GM12891 (cell line): ENCODE measurements at regions not wholly inside any gene's neighbourhood (a gene's known extent, or its start where the extent isn't known, plus 50 kb on each side); places are given as distances from the start of the nearest gene placed in this dataset.

ENCODE experiments used
- DNase-seq: peaks from one replicate; pipeline ENCODE4 v3.0.0; 2011; ENCODE audit warnings: low spot score; ENCODE audit not compliant: insufficient read length
- FAIRE-seq: peaks from 2 replicates; lab custom pipeline; 2011; peaks lifted over from hg19 to GRCh38; lab: Jason Lieb, UNC
- PAX5 ChIP-seq: IDR thresholded peaks from 2 replicates; pipeline ENCODE4 v1.6.1; 2011; ENCODE audit warnings: low read length, moderate library complexity, mild to moderate bottlenecking; ENCODE audit not compliant: insufficient read depth, severe bottlenecking
- POLR2A ChIP-seq: IDR thresholded peaks from 2 replicates; pipeline ENCODE4 v1.6.1; 2011; ENCODE audit warnings: low read depth, low read length, control low read depth
- POLR2AphosphoS5 ChIP-seq: IDR thresholded peaks from 2 replicates; pipeline ENCODE4 v1.6.1; 2011; ENCODE audit warnings: low read depth, low read length, control low read depth
- POU2F2 ChIP-seq: IDR thresholded peaks from 2 replicates; pipeline ENCODE4 v1.6.1; 2011; ENCODE audit warnings: low read depth, mild to moderate bottlenecking, control low read depth, low read length, moderate library complexity
- SPI1 ChIP-seq: IDR thresholded peaks from 2 replicates; pipeline ENCODE4 v1.6.1; 2011; ENCODE audit warnings: low read depth, low read length, control low read depth
- TAF1 ChIP-seq: IDR thresholded peaks from 2 replicates; pipeline ENCODE4 v1.6.1; 2011; ENCODE audit warnings: low read depth, low read length, control low read depth

DNA sequence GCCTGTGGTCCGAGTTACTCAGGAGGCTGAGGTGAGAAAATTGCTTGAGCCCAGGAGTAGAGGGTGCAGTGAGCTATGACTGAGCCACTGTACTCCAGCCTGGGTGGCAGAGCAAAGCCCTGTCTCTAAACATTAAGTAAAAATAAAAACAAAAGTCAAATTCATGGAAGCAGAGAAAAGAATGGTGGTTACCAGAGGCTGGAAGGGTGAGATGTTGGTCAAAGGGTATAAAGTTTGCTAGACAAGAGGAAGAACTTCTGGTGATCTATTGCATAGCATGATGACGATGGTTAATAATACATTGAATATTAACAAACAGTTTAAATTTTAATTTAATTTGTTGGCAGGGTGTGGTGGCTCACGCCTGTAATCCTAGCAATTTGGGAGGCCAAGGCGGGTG, 68.1 kb downstream of the CRPPA start:
- FAIRE-seq, result no peak
- TF ChIP-seq SPI1, result no peak
- TF ChIP-seq POLR2AphosphoS5, result no peak
- DNase-seq, result no peak

DNA sequence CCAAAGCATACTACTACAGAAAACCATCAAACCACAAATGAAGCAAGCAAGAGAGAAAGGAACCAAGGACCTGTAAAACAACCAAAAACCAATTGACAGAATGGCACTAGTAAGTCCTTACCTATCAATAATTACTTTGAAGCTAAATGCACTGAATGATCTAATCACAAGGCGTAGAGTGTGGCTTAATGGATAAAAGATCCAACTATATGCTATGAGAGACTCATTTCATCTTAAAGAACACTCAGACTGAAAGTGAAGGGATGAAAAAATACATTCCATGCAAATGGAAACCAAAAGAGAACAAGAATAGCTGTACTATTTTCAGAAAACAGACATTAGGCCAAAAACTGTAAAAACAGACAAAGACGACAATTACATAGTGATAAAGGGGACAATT, 70.7 kb downstream of the CRPPA start:
- FAIRE-seq, result no peak

DNA sequence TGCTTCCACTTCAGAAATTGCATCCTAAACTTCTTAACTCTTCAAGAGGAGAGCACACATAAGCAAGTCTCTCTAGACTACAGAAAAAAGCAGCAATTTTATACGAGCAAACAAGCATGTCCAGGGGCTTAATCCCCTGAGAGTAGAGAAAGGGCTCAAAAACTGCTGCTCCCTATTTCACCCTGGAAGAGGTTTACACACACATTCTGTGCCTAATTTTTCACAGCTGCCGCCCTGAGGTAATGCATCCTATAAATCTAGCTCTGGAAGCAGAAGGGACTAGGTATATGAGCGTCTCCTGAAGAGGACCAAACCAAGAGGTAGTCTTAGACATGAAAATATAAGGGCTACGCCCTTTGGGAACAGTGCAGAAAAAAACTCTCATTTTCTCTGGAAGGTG, 73.1 kb downstream of the CRPPA start:
- FAIRE-seq (no peak), DNase-seq (no peak)
- no peak for TF ChIP-seq PAX5

More for the DNA sequence above, 70.7 kb downstream of the CRPPA start:
- no peak for DNase-seq
- TF ChIP-seq POLR2A, result no peak
- no peak for TF ChIP-seq PAX5
- TF ChIP-seq SPI1, result no peak
- TF ChIP-seq POLR2AphosphoS5, result no peak
- no peak for TF ChIP-seq TAF1
- TF ChIP-seq POU2F2, result no peak

DNA sequence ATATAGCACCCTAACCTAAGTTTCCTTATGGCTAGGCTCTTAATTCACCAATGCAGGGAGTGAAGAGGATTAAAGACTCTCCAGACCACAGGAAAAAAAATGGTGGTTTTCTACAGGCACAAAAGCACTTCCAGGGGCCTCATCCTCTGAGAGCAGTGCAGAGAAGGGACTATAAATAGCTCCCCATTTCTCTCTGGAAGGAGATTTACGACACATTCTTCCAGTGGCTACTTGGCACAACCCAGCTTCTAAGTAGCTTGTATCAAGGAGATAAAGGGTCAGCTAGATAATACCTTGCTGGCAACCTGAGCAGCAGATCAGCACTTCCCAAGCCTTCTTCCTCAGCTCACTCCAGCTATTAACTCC, 73.5 kb downstream of the CRPPA start:
- TF ChIP-seq SPI1, result no peak
- TF ChIP-seq POLR2A, result no peak
- no peak for TF ChIP-seq POU2F2
- no peak for DNase-seq
- no peak for FAIRE-seq

DNA sequence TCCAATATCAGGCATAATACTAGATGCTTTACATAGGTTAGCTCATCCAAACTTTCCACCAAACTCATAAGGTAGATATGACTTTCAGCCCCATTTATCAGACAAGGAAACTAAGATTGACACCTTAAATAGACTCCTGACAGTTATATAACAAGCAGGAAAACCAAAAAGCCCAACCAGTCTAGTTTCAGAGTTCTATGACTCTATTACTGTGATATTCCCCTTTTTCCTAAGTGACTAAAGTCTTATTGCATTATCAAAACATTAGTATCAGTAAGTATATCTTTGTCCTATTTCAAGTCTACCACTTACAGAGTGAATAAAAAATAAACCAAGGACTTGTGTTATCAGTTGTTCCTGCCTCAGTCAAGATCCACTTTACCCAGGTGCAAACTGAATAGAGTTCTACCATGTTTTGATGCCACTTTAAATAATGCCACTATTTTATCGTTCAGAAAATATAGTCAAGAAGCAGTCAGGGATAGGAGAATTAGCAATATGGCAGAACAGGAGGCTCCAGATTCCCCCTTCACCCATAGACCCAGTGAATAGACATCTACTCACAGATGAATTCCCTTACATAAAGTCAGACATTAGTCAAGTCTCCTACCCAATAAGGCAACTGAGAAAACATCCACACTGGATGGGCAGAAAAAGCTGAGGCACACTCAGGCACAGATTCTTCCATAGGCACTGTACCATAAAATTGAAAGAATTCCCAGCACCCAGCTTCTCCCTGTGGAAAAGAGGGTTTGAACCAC, 74.1 kb downstream of the CRPPA start:
- DNase-seq (no peak), FAIRE-seq (no peak)
- TF ChIP-seq PAX5, result no peak
- no peak for TF ChIP-seq TAF1
- TF ChIP-seq SPI1, result no peak
- no peak for TF ChIP-seq POLR2A
- TF ChIP-seq POU2F2, result no peak
- no peak for TF ChIP-seq POLR2AphosphoS5

DNA sequence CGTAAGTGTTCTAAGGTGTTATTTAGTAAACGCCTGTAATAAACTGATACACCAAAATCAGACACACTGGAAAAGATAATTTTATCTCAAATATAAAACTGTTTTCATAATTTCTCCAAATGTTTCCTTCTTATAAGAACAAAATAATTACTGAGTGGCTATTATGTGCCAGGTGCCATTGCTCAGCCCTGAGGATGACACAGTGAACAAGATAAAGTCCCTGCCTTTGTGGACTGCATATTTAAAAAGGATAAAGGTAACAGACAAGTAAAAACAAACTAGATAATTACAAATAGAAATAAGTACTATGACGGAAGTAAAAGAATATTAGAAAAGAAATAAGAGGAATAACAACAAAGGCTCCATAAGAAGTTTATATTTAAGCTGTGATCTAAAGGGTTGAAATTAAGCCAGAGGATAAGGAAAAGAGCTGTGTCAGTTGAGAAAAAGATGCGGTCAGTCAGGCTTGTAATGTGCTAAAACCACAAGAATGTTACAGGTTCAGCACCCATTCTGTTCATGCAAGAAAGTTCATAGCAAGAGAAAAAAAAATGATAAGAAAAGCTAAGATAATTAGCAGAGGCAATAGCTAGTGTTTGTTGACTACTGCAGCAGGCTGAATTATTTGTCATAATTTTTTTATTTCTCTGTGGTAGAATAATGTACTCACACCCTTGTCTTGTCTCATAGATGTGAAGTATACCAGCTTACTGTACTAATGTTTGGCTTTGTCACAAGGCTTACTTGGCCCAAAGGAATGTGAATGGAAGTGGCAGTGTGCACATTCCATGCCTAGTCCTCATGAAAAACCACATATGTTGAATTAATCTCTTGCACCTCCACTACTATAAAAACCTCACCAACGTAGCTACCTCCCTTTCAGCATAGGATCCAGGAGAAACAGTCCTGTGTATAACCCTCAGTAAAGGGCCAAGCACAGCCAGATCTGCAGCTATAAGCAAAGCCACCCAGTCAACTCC, 75.1 kb downstream of the CRPPA start:
- TF ChIP-seq SPI1, result no peak
- TF ChIP-seq POLR2A, result no peak
- no peak for TF ChIP-seq POLR2AphosphoS5
- no peak for TF ChIP-seq POU2F2
- TF ChIP-seq TAF1, result no peak
- no peak for TF ChIP-seq PAX5
- FAIRE-seq (no peak), DNase-seq (no peak)

DNA sequence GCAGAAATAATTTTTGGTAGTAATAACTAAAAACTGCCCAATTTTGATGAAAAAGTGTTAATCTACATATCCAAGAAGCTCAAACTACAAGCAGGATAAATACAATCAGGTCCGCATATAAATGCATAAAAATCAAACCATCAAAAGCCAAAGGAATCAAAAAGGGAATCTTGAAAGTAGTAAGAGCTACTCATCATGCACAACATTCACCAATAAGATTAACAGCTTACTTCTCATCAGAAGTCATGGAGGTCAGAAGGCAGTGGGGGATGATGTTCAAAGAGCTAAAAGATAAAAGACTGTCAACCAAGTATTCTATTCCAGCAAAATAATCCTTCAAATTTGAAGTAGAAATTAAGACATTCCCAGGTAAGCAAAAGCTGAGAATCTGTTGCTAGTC, 76.4 kb downstream of the CRPPA start:
- TF ChIP-seq SPI1 (no peak), TAF1 (no peak), POU2F2 (no peak), POLR2A (no peak)
- no peak for DNase-seq
- no peak for FAIRE-seq

DNA sequence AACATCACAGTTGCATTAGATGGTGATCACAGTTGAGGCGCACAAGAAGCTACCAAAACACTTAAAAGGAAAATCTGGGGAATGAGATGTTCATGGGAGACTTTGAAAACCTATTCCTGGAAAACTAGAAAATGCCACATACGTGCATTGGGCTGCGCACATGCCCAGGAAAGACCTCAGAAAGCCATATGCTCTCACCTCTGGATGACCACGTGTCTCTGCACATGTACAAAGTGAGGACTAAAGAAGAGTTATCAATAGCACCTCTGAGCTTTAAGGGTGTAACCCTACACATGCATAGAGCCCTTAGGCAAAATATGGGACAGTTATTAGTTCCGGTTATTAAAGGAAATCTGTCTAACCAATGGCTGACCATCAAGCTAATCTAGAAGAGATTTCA, 77.7 kb downstream of the CRPPA start:
- TF ChIP-seq SPI1, result no peak
- no peak for TF ChIP-seq POLR2A
- TF ChIP-seq TAF1, result no peak
- TF ChIP-seq POU2F2, result no peak
- TF ChIP-seq POLR2AphosphoS5, result no peak
- TF ChIP-seq PAX5, result no peak
- FAIRE-seq, result no peak
- DNase-seq, result no peak

DNA sequence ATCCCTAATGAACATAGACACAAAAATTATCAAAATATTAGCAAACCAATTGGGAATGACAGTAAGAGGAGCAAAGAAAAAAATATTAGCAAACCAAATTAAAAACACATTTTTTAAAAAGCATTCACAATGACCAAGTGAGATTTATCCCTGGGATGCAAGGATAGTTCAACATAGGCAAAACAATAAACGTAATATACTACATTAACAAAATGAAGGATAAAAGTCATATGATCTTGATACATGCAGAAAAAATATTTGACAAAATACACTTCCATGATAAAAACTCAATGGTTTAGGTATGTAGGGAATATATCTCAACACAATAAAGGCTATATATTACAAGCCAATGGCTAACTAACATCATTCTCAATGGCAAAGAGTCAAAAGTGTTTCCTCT, 83.3 kb downstream of the CRPPA start:
- FAIRE-seq (no peak), DNase-seq (no peak)
- TF ChIP-seq POU2F2 (no peak), POLR2AphosphoS5 (no peak), PAX5 (no peak), TAF1 (no peak), SPI1 (no peak), POLR2A (no peak)

DNA sequence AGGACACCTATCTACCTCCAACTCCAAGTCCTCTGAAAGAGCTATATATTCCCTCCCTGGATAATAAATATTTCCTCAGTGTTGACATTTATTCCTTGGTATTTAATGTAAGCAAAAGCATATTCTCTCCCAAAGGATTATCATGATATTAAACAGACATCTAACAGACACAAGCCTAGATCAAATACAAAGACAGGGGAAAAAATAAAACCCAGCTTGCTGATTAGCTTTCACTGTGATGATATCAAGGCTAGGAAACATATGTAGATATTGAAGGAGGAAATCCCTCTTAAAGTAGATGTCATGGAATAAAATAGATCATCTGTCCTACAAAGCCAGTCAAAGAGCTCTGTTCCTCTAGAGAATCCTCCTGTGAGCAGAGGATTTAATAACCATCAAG, 95.2 kb downstream of the CRPPA start:
- TF ChIP-seq POLR2A, result no peak
- TF ChIP-seq PAX5, result no peak
- TF ChIP-seq POU2F2, result no peak
- TF ChIP-seq TAF1, result no peak
- TF ChIP-seq SPI1, result no peak
- TF ChIP-seq POLR2AphosphoS5, result no peak
- DNase-seq (no peak), FAIRE-seq (no peak)
